ENCODE measurements at regions not wholly inside any gene's neighbourhood (a gene's known extent, or its start where the extent isn't known, plus 50 kb on each side); places are given as distances from the start of the nearest gene placed in this dataset.

DNA sequence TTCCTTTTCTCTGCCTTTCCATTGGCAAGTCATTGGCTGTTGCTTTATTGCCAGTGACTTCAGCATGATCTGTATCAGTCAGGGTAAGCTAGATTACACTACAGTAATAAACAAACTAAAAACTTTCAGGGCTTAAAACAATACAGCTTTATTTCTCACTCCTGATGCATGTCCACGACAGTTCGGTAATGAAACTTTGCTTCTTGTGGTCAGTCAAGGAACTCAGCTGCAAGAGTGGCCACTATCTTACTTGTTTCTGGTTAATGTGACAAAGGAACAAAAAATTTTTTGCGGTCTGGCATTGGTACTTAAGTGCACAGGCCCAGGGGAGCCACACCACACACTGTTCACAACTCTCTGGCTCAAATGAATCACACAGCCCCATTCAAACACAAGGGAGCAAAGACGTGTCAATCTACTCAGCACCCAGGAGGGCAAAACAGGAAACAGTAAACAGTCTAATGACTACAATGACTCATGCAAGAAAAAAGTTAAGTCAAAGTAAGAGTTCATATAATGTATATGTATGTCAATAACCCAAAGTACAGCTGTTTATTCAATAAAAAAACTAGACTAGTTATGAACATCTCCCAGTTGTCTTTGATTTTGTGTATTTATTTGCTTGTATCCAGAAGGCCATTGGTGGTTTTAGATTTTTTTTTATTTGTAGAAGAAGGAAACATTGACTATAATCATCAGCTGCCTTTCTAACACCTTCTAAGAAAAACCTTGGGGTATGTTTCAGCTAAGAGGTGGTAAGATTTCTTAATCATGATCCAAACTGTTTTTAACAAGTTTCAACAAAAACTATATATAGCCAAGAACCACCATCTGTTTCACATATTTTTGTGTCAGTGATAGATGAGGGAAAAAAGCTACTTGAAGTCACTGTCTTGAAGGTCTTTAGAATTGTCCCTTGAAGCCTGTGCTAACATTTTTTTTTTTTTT lies 134.4 kb upstream of the FAM3C start (continued):
- TF ChIP-seq, protein P1, sequence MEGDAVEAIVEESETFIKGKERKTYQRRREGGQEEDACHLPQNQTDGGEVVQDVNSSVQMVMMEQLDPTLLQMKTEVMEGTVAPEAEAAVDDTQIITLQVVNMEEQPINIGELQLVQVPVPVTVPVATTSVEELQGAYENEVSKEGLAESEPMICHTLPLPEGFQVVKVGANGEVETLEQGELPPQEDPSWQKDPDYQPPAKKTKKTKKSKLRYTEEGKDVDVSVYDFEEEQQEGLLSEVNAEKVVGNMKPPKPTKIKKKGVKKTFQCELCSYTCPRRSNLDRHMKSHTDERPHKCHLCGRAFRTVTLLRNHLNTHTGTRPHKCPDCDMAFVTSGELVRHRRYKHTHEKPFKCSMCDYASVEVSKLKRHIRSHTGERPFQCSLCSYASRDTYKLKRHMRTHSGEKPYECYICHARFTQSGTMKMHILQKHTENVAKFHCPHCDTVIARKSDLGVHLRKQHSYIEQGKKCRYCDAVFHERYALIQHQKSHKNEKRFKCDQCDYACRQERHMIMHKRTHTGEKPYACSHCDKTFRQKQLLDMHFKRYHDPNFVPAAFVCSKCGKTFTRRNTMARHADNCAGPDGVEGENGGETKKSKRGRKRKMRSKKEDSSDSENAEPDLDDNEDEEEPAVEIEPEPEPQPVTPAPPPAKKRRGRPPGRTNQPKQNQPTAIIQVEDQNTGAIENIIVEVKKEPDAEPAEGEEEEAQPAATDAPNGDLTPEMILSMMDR (IDR thresholded peaks at IDR 0.05): 0 out of 2 replicates have a peak, but pooled peaks have one; percentile 16
- peak; percentile 99 for TF ChIP-seq NFIC (IDR thresholded peaks at IDR 0.05; ENCODE audit: borderline replicate concordance)
- TF ChIP-seq RFX5 (IDR thresholded peaks at IDR 0.05; ENCODE audit: low read length): no peak
- TF ChIP-seq RAD21 (IDR thresholded peaks at IDR 0.05; ENCODE audit: low read length): no peak
- TF ChIP-seq CHD2 (IDR thresholded peaks at IDR 0.05; ENCODE audit: low read length, partially characterized antibody): no peak
- TF ChIP-seq RCOR1 (IDR thresholded peaks at IDR 0.05; ENCODE audit: low read length): no peak
- peak; percentile 94 for TF ChIP-seq RXRA (IDR thresholded peaks at IDR 0.05; ENCODE audit: borderline replicate concordance, low read depth)
- peak; percentile 95 for TF ChIP-seq FOSL2 (IDR thresholded peaks at IDR 0.05; ENCODE audit: borderline replicate concordance, low read depth)
- TF ChIP-seq EZH2phosphoT487 (IDR thresholded peaks at IDR 0.05; ENCODE audit: borderline replicate concordance, low read depth): no peak
- TF ChIP-seq GATA2 (CRISPR knock-in tag; IDR thresholded peaks at IDR 0.05): no peak
- peak; percentile 78 to 99 for TF ChIP-seq EP300 (IDR thresholded peaks at IDR 0.05; ENCODE audit: borderline replicate concordance in 1 of 2, low read depth in 1 of 2, low read length in 1 of 2)
- peak; percentile 85; the same call in 1 of the 2 replicates for TF ChIP-seq SIN3A (IDR thresholded peaks at IDR 0.05; ENCODE audit: borderline replicate concordance, low read depth, low read length)
- TF ChIP-seq ELF1 (IDR thresholded peaks at IDR 0.05): peak; percentile 34; the same call in 1 of the 2 replicates

DNA sequence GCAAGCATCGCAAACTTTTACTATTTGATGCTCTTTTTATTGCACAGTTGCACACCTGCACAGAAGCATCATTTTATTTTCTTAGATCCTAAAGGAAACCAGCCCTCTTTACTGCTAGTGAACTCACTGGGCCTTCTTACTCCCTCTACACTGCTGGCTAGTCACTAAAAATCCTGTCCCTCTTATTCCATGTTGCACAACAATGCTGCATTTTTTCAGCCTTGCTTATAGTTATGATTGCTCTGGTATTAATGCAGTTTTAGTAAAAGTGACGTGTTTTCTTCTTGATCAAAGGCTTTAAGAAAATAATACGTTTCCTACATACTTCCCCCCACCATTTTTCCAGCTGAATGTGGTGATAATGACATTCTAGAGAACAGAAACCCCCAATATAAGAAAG lies 132.9 kb upstream of the FAM3C start:
- Histone ChIP-seq H3K4me2 (no peak overlapping the region), H2AFZ (ENCODE audit: low read depth) (no peak overlapping the region), H4K20me1 (ENCODE audit: insufficient read depth) (no peaks in the 10 kb centered on the region), H3K27me3 (ENCODE audit: insufficient read depth) (no peaks in the 10 kb centered on the region), H3K9ac (0 out of 2 replicates have a peak overlapping the region, but pooled peaks have one; percentile 32), H3K36me3 (replicated peaks in 1 of 2; ENCODE audit: control insufficient read depth in 1 of 2, insufficient read depth in 2 of 2, low read length in 1 of 2) (no peaks in the 10 kb centered on the region), H3K4me1 (ENCODE audit: control insufficient read depth in 1 of 2, insufficient read depth in 2 of 2, low read depth in 1 of 2, low read length in 1 of 2) (peaks cover 0 to 35% of the 10 kb centered on the region in 2 experiments; a peak in 2 of 4 replicates), H3K79me2 (ENCODE audit: insufficient read depth) (no peaks in the 10 kb centered on the region), H3K9me2 (no peaks in the 10 kb centered on the region), H3K4me3 (ENCODE audit: low read depth in 2 of 2, low read length in 1 of 2) (no peak overlapping the region), H3F3A (replicated peaks; ENCODE audit: insufficient read depth) (peaks cover 31% of the 10 kb centered on the region), H3K9me3 (no peaks in the 10 kb centered on the region; the same call in 1 of the 2 replicates), H3K27ac (ENCODE audit: low read depth in 2 of 2, low read length in 1 of 2) (peak overlapping the region; percentile 85 to 92; a peak in 2 of 4 replicates)
- WGBS (ENCODE audit: low lambda C conversion rate): 76% methylated on average over 3 of the region's 3 CpGs
- no peak for DNase-seq
- TF ChIP-seq SIN3A (IDR thresholded peaks at IDR 0.05; ENCODE audit: borderline replicate concordance, low read depth, low read length) (no peak), EP300 (IDR thresholded peaks at IDR 0.05; ENCODE audit: borderline replicate concordance in 1 of 2, low read depth in 1 of 2, low read length in 1 of 2) (no peak), FOXM1 (IDR thresholded peaks at IDR 0.05; ENCODE audit: low read depth) (no peak), GABPA (IDR thresholded peaks at IDR 0.05; ENCODE audit: low read depth) (no peak), NFIC (IDR thresholded peaks at IDR 0.05; ENCODE audit: borderline replicate concordance) (no peak), POLR2AphosphoS5 (IDR thresholded peaks at IDR 0.05; ENCODE audit: low read depth, low read length) (no peak), FOSL2 (IDR thresholded peaks at IDR 0.05; ENCODE audit: borderline replicate concordance, low read depth) (no peak), RXRA (IDR thresholded peaks at IDR 0.05; ENCODE audit: borderline replicate concordance, low read depth) (no peak), YY1 (IDR thresholded peaks at IDR 0.05; ENCODE audit: low read depth) (no peak), RFX5 (IDR thresholded peaks at IDR 0.05; ENCODE audit: low read length) (no peak), JUND (IDR thresholded peaks at IDR 0.05) (no peak), ELF1 (IDR thresholded peaks at IDR 0.05) (no peak), MXI1 (IDR thresholded peaks at IDR 0.05; ENCODE audit: low read depth, low read length) (no peak), FOXJ3 (CRISPR knock-in tag; IDR thresholded peaks at IDR 0.05) (no peak), CHD2 (IDR thresholded peaks at IDR 0.05; ENCODE audit: low read length, partially characterized antibody) (no peak)
- TF ChIP-seq, protein P2, sequence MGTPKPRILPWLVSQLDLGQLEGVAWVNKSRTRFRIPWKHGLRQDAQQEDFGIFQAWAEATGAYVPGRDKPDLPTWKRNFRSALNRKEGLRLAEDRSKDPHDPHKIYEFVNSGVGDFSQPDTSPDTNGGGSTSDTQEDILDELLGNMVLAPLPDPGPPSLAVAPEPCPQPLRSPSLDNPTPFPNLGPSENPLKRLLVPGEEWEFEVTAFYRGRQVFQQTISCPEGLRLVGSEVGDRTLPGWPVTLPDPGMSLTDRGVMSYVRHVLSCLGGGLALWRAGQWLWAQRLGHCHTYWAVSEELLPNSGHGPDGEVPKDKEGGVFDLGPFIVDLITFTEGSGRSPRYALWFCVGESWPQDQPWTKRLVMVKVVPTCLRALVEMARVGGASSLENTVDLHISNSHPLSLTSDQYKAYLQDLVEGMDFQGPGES (IDR thresholded peaks at IDR 0.05; ENCODE audit: low read depth, low read length): no peak
- TF ChIP-seq, protein P3, sequence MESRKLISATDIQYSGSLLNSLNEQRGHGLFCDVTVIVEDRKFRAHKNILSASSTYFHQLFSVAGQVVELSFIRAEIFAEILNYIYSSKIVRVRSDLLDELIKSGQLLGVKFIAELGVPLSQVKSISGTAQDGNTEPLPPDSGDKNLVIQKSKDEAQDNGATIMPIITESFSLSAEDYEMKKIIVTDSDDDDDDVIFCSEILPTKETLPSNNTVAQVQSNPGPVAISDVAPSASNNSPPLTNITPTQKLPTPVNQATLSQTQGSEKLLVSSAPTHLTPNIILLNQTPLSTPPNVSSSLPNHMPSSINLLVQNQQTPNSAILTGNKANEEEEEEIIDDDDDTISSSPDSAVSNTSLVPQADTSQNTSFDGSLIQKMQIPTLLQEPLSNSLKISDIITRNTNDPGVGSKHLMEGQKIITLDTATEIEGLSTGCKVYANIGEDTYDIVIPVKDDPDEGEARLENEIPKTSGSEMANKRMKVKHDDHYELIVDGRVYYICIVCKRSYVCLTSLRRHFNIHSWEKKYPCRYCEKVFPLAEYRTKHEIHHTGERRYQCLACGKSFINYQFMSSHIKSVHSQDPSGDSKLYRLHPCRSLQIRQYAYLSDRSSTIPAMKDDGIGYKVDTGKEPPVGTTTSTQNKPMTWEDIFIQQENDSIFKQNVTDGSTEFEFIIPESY (IDR thresholded peaks at IDR 0.05; ENCODE audit: borderline replicate concordance, low read depth): no peak
- TF ChIP-seq, protein P1 (IDR thresholded peaks at IDR 0.05): no peak
- ChIA-PET CTCF (interaction anchor here (1.2 kb wide), 1 partner anchor 132 kb away, joined by 3 read pairs; no protein-coding TSS in a partner anchor), POLR2A (no interaction called here)

Measured in SK-N-SH (cell line).